Activated T-helper 17 cell treated with anti-CD3 and anti-CD28 coated beads, Interleukin-2, amount 50 U/mL, for 72 hours (primary cell): ENCODE measurements at regions not wholly inside any gene's neighbourhood (a gene's known extent, or its start where the extent isn't known, plus 50 kb on each side); places are given as distances from the start of the nearest gene placed in this dataset.

Experiments used
- ATAC-seq: fragments of 150-1000 bp; cut with Tn5 transposase; replicated peaks from 2 replicates; pipeline ENCODE4 v1.10.0; 2021; ENCODE audit warnings: mild to moderate bottlenecking, moderate library complexity
- H3K27ac Mint-ChIP-seq: one replicate; pipeline ENCODE4 v1.8.0; 2022; ENCODE audit warnings: mixed read lengths
- H3K27me3 Mint-ChIP-seq: one replicate; pipeline ENCODE4 v1.8.0; 2022; ENCODE audit warnings: mixed read lengths
- H3K36me3 Mint-ChIP-seq: one replicate; pipeline ENCODE4 v1.8.0; 2022; ENCODE audit warnings: low read depth, mild to moderate bottlenecking, mixed read lengths
- H3K4me1 Mint-ChIP-seq: one replicate; pipeline ENCODE4 v1.8.0; 2022; ENCODE audit warnings: mixed read lengths
- H3K4me3 Mint-ChIP-seq: one replicate; pipeline ENCODE4 v1.8.0; 2022; ENCODE audit warnings: mild to moderate bottlenecking, mixed read lengths
- H3K9me3 Mint-ChIP-seq: one replicate; pipeline ENCODE4 v1.8.0; 2022; ENCODE audit warnings: mixed read lengths

DNA sequence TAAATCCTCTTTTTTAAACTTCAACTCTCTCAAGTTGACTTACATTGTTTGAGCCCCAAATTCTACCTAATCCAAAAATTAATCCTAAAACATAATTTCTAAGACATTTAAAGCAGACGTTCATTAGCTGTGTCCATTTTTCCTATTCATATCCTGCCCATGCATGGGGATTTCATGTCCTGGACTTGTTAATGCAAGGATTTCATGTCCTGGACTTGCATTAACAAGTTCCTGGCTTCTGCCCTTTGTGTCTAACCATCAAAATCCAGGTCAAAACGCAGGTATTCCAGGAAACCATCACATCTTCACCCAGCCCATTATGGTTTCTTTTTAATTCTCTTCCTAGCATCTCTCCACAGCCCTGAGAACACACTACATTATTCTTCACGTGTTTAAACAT, 454.9 kb downstream of the KLF5 start:
- Mint-ChIP-seq H3K4me3 (no peak overlapping the region), H3K36me3 (no peaks in the 10 kb centered on the region), H3K9me3 (peaks cover 5% of the 10 kb centered on the region), H3K4me1 (no peaks in the 10 kb centered on the region), H3K27me3 (peaks cover 5% of the 10 kb centered on the region), H3K27ac (no peak overlapping the region)
- no peak for ATAC-seq

DNA sequence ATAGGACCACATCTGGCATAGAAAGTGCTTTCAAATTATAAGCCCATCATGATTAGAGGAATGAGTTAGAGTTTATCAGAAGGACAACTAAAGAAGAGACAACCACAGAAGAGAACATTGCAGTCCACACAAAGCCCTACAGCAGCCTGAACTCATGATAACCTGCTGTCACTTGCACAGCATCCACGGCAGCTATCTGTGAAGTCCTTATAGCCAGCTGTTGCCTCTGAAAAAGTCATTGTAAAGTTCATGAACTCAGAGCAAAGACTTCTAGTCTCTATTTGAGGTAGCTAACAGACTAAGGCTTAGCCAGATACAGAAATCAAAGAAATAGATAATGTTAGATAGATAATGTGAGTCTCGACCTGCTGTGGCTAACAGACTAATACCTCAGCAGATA, 450.0 kb downstream of the KLF5 start:
- peaks cover 5% of the 10 kb centered on the region for H3K27me3 Mint-ChIP-seq
- ATAC-seq, result no peak
- H3K27ac Mint-ChIP-seq, result no peak overlapping the region

DNA sequence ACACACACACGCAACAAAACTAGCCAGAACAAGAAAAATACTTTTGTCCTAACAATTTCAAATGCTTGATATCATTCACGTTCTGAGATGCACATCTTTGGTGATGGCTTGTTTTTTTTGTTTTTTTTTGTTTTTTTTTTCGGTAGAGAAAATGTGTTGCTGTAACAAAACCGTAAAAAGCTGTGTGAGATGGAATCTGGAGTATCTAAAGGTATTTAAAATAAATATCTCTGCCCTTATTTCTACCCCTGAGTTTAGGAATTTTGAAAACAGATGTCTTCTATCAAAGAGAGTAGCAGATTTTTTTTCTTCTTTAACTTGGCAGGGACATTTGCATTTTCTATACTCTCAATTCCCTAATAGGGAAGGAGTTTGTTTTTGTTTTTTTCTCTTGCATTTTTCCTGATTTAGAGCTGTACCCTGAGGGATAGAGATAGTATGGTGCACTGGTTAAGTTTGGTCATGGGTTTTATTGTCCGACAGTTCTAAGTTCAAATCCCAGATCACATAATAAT, 446.6 kb downstream of the KLF5 start:
- no peak for ATAC-seq
- Mint-ChIP-seq H3K4me1 (no peaks in the 10 kb centered on the region), H3K4me3 (no peak overlapping the region), H3K27me3 (no peaks in the 10 kb centered on the region), H3K27ac (no peak overlapping the region), H3K36me3 (no peaks in the 10 kb centered on the region), H3K9me3 (no peaks in the 10 kb centered on the region)

More for the DNA sequence above, 450.0 kb downstream of the KLF5 start:
- Mint-ChIP-seq H3K9me3 (peaks cover 5% of the 10 kb centered on the region), H3K36me3 (no peaks in the 10 kb centered on the region), H3K4me3 (no peak overlapping the region), H3K4me1 (no peaks in the 10 kb centered on the region)

DNA sequence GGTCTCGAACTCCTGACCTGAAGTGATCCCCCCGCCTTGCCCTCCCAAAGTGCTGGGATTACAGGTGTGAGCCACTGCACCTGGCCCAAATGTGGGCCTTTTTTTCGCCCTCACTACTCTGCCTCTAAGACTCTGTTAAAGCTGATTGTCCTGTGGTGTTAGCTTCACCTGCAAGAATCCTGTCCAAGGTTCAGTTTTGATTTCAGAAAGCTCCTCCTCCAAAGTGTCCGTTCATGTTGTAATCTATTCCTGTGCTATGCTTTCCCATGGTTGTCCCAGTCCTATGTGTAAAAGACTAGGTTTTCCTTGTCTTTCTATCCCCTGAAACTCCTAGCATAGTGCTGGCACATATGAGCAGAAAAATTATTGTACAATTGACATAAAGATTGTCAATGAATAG, 440.9 kb downstream of the KLF5 start:
- Mint-ChIP-seq H3K4me1 (no peaks in the 10 kb centered on the region), H3K36me3 (no peaks in the 10 kb centered on the region), H3K27ac (no peak overlapping the region), H3K27me3 (no peaks in the 10 kb centered on the region), H3K4me3 (no peak overlapping the region), H3K9me3 (peaks cover 3% of the 10 kb centered on the region)
- ATAC-seq, result no peak

DNA sequence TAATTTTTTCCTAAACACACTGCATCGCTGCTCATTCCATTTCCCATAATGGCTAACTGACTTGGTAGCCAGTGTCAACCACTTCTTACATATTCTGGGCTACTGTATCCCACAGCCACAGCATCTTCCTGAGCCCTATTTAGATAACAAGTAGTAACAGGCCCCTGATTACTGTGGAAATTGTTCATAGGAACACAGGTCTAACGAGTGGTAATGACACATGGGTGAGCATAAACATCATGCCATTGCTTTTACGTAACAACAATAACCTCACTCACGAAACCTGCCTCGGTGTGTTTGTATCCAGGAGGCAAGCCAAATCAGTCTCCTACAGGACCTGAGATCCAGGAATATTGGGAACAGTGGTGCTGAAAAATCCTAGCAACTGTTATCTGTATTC, 438.6 kb downstream of the KLF5 start:
- no peak overlapping the region for H3K4me3 Mint-ChIP-seq

DNA sequence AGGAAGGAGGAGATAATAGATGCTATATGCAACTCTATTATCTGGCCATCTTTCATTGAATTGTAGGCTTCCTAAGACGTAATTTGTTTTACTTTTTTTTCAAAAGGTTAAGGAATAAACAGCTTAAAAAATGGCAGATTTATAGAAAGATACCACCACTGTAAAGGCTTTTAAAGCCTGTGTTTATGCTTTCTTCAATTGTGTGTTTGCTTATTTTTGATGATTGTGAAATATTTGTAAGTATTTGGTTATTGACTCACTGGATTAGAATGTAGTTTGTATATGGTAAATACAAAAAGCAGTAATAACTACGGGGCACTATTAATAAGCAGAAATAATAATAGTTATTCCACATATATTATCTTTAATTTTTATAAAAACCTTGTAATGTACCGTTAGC, 437.9 kb downstream of the KLF5 start:
- H3K27me3 Mint-ChIP-seq, result no peaks in the 10 kb centered on the region
- no peak overlapping the region for H3K4me3 Mint-ChIP-seq
- H3K27ac Mint-ChIP-seq, result no peak overlapping the region
- H3K9me3 Mint-ChIP-seq, result peaks cover 3% of the 10 kb centered on the region
- no peaks in the 10 kb centered on the region for H3K36me3 Mint-ChIP-seq
- H3K4me1 Mint-ChIP-seq, result no peaks in the 10 kb centered on the region
- no peak for ATAC-seq

More for the DNA sequence above, 438.6 kb downstream of the KLF5 start:
- Mint-ChIP-seq H3K9me3 (peaks cover 3% of the 10 kb centered on the region), H3K4me1 (no peaks in the 10 kb centered on the region), H3K27me3 (no peaks in the 10 kb centered on the region), H3K36me3 (no peaks in the 10 kb centered on the region), H3K27ac (no peak overlapping the region)
- no peak for ATAC-seq

DNA sequence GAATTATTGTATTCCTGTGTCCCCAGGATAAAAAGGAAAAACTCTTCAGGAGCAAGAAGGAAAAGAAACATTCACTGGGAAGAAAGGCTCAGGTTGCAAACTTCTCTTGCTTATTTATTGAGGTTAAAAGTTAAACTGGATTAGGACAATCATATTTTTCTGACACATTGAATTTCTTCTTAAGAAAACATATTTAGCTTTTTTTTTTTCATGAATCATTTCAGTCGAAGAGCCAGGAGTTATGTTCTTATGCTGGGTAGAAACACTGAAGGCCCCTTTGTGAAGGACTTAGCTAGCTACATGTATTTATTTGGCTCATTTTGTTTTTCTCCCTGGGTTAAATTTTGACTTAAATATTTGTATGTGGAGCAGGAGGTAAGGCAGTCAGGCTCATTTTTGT, 434.0 kb downstream of the KLF5 start:
- no peaks in the 10 kb centered on the region for H3K36me3 Mint-ChIP-seq
- no peak overlapping the region for H3K4me3 Mint-ChIP-seq
- no peaks in the 10 kb centered on the region for H3K27me3 Mint-ChIP-seq
- no peaks in the 10 kb centered on the region for H3K4me1 Mint-ChIP-seq
- H3K9me3 Mint-ChIP-seq, result peaks cover 4% of the 10 kb centered on the region
- no peak for ATAC-seq
- no peak overlapping the region for H3K27ac Mint-ChIP-seq

DNA sequence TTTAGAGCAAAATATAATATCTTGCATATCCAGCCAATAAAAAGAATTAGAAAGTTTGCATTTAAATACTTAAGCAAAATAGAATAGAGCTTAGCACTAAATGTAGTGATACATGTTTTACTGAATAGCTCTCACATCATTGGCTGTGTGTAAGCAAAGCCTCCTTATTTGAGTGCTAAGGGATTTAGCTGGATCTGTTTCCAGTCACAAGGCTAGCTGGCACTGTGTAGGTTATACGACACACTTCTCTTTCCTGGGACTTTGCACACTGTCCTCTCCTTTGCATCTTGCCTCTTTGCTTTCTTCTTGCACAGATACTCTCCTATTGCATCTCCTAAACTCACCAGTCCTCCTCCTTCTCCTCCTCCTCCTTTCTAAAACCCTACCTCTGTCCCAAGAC, 423.8 kb downstream of the KLF5 start:
- no peaks in the 10 kb centered on the region for H3K27me3 Mint-ChIP-seq
- no peak overlapping the region for H3K27ac Mint-ChIP-seq
- H3K4me3 Mint-ChIP-seq, result no peak overlapping the region
- H3K9me3 Mint-ChIP-seq, result no peaks in the 10 kb centered on the region
- no peaks in the 10 kb centered on the region for H3K36me3 Mint-ChIP-seq
- ATAC-seq, result no peak
- no peaks in the 10 kb centered on the region for H3K4me1 Mint-ChIP-seq

DNA sequence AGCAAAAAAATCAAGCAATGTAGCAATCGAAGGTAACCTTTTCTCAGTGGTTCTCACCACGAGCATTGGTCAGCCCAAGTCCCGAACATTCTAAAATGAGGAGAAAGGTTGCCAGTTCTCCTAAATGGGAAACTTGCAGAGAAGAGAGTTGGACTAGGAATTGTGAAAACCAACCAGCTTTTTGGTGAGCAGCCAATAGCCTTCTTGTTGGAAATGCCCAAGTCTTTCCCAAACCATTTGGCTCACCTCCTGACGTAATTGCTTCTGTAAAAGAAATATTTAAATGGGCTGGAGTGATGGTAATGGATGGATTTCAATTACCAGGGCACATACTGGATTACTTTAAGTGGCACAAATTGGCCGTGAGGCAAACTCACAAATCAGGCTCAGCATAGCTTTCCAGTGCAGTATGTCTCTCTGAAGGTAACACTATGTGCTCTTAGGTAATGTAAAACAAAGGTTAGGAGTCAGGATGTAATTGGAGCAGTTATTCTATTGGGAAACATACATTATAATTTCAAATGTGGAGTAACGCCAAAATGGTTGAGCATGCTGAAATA, 423.2 kb downstream of the KLF5 start:
- no peaks in the 10 kb centered on the region for H3K36me3 Mint-ChIP-seq
- no peak for ATAC-seq
- no peaks in the 10 kb centered on the region for H3K4me1 Mint-ChIP-seq
- no peaks in the 10 kb centered on the region for H3K9me3 Mint-ChIP-seq
- H3K4me3 Mint-ChIP-seq, result no peak overlapping the region
- H3K27me3 Mint-ChIP-seq, result no peaks in the 10 kb centered on the region
- no peak overlapping the region for H3K27ac Mint-ChIP-seq

DNA sequence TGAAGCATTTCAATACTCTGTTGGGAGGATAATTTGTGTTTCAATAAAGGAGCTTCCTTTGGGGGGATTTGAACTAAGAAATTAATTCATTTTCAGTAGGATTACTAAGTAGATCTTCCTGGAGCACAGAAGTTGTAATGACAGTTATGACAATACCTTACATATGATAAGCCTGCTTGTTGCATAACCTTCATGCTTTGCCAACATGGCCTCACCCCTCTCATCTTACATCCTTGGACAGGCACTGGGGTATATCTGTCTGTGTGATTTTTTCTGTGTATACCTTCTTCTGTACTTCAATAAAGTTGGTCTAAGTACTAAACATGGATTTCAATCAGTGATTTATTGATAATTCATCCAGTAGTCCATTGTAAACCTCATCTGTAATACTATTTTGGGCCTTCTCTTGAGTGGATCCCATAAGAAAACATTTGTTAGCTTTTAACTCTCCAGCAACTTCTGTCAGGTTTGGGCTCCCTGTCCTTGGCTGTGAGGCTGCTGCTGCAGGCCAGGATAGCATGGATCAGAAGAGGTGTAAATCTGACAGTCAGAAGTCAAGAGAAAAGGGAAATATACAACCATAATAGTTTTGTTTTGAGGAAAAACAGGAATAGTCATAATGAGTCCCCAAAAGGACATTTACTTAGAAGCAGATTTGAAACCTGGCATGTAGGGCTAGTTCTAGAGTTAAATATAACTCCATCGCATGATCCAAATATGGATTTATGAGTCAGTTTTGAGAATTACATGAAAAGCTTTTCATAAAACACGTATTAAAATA, 422.2 kb downstream of the KLF5 start:
- Mint-ChIP-seq H3K4me1 (no peaks in the 10 kb centered on the region), H3K27me3 (no peaks in the 10 kb centered on the region), H3K27ac (no peak overlapping the region), H3K9me3 (no peaks in the 10 kb centered on the region), H3K36me3 (no peaks in the 10 kb centered on the region), H3K4me3 (no peak overlapping the region)
- ATAC-seq, result no peak

DNA sequence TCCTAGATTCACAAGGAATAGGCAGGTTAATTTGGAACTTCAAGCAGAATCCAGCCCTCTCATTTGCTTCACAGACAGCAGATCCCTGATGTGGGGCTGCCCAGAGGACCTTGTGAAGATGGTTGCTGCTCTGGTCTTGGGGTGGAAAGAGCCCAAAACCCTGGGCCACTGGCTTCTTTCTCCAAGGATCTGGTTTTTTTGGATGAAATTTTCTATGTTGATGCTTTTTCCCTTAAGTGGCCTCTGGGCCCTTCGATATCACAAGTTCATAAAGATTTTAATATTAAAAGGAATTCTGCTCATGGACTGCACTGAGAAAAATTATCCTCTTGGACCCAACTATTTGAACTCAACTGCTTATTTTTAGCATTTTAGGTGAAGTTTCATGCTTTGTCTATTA, 421.1 kb downstream of the KLF5 start:
- Mint-ChIP-seq H3K27ac (no peak overlapping the region), H3K9me3 (no peaks in the 10 kb centered on the region), H3K4me3 (no peak overlapping the region), H3K4me1 (no peaks in the 10 kb centered on the region), H3K36me3 (no peaks in the 10 kb centered on the region), H3K27me3 (no peaks in the 10 kb centered on the region)
- ATAC-seq, result no peak

DNA sequence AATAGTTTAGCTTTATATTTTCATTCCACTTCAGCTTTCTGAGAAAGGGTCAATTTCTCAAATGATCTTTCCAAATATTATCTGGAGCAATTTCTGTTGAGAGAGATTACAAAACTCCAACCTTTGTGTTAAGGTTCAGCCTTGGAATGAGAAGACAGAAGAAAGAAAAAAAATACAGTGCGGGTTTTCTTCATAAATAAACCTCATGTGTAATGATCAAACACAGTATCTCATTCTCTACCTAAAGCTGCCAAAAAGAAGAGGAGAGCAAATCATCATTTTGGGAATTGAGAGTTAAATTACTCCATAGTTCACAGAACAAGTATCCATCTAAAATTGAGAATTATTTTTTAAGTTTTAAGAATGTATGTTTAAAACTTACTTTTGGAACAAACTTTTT, 420.5 kb downstream of the KLF5 start:
- H3K9me3 Mint-ChIP-seq, result no peaks in the 10 kb centered on the region
- no peaks in the 10 kb centered on the region for H3K27me3 Mint-ChIP-seq
- no peaks in the 10 kb centered on the region for H3K4me1 Mint-ChIP-seq
- no peak overlapping the region for H3K27ac Mint-ChIP-seq
- H3K4me3 Mint-ChIP-seq, result no peak overlapping the region
- H3K36me3 Mint-ChIP-seq, result no peaks in the 10 kb centered on the region
- no peak for ATAC-seq

DNA sequence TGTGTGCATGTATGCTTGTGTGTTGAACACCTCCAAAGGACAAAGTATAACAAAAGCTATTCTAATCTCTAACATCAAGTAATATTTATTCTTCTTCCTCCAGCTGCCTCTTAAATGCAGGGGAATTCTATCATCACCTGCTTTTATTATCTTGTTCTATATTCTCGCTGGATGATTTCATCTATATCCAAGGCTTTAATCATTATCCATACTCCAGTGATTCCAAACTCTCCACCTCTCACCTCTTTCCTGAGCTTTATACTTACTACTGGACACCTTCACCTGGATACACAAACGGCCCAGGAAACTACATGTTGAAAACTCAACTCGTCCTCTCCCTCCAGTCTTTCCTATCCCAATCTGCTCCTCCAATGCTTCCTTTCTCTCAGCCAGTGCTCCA, 418.6 kb downstream of the KLF5 start:
- no peak for ATAC-seq
- H3K4me3 Mint-ChIP-seq, result no peak overlapping the region
- H3K4me1 Mint-ChIP-seq, result no peaks in the 10 kb centered on the region
- H3K36me3 Mint-ChIP-seq, result no peaks in the 10 kb centered on the region
- H3K27me3 Mint-ChIP-seq, result no peaks in the 10 kb centered on the region
- H3K27ac Mint-ChIP-seq, result no peak overlapping the region
- H3K9me3 Mint-ChIP-seq, result no peaks in the 10 kb centered on the region

DNA sequence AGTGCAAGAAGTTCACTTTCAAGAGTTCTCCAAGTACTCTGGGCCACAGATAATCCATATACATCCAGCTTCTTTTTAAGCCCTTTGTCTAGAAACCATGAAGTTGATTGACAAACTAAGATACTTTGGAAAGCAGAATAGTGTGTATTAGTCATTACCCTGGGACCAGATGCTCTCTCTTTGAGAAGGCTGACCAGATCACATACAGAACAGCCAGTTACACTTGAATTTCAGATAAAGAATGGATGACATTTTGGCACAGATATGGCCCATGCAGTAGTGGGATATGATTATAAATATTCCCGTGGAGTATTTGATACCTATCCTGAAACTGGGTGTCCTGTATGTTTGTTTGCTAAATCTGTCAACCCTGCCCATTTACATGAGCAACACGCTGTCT, 414.2 kb downstream of the KLF5 start:
- no peak for ATAC-seq
- Mint-ChIP-seq H3K27me3 (no peaks in the 10 kb centered on the region), H3K9me3 (no peaks in the 10 kb centered on the region), H3K4me3 (no peak overlapping the region), H3K27ac (no peak overlapping the region), H3K4me1 (no peaks in the 10 kb centered on the region), H3K36me3 (no peaks in the 10 kb centered on the region)

DNA sequence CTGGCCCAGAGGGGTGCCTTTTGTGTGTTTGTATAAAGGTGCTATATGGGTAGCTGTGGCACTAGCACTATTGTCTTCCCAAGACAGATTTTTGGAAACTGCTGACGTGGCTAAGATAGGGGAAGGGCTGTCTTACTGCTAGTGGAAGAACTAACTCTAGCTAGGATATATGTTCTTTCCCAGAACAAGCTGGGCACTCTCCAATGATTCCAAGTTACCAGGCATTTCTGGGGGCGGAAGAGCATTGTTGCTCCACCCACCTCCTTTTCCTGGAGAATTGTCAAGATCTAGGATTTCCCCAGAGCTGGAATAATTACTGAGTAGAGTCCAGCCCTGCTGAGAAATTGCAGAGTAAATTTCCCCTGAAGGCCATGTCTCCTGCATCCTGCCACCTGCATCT, 408.3 kb downstream of the KLF5 start:
- H3K4me1 Mint-ChIP-seq, result no peaks in the 10 kb centered on the region
- no peaks in the 10 kb centered on the region for H3K9me3 Mint-ChIP-seq

More for the DNA sequence above, 408.3 kb downstream of the KLF5 start:
- no peaks in the 10 kb centered on the region for H3K36me3 Mint-ChIP-seq
- peaks cover 4% of the 10 kb centered on the region for H3K27me3 Mint-ChIP-seq
- no peak for ATAC-seq
- H3K27ac Mint-ChIP-seq, result no peak overlapping the region
- H3K4me3 Mint-ChIP-seq, result no peak overlapping the region
